ENCODE measurements at regions not wholly inside any gene's neighbourhood (a gene's known extent, or its start where the extent isn't known, plus 50 kb on each side); places are given as distances from the start of the nearest gene placed in this dataset.
A peak's percentile ranks its signal among the peaks of the same experiment; 100 is the strongest.

GRCh38 chr11:112519751-112520150 lies 259.1 kb upstream of the PLET1 start:
- ChIA-PET POLR2A (interaction anchor here (0.6 kb wide), 1 partner anchor 292 kb away, joined by 11 read pairs; no protein-coding TSS in a partner anchor), CTCF (interaction anchor here (1.8 kb wide), 1 partner anchor 36 kb away, joined by 4 read pairs; no protein-coding TSS in a partner anchor)
- DNase-seq = peak in 2 of 3 donors; percentile 65 to 83
- peaks cover 0 to 4% (median 0%) of the 10 kb centered on the region in 5 experiments for H3K9me3 ChIP-seq (ENCODE audit: control extremely low read depth in 1 of 5, control insufficient read depth in 4 of 5, insufficient read depth in 2 of 5, low read depth in 1 of 5, low read length in 4 of 5)
- no peaks in the 10 kb centered on the region for H3K27me3 ChIP-seq (replicated peaks in 2 of 5; ENCODE audit: control insufficient read depth in 4 of 5, insufficient read depth in 5 of 5, low read length in 4 of 5)
- 65% methylated on average over 4 of the region's 5 CpGs for WGBS (ENCODE audit: insufficient coverage)
- H3K4me1 ChIP-seq (ENCODE audit: control extremely low read depth in 1 of 4, control insufficient read depth in 4 of 4, insufficient read depth in 4 of 4, low read length in 3 of 4) = peaks cover 0 to 22% (median 4%) of the 10 kb centered on the region in 4 experiments
- H3K36me3 ChIP-seq (ENCODE audit: control insufficient read depth in 4 of 4, insufficient read depth in 4 of 4, low read length in 3 of 4) = no peaks in the 10 kb centered on the region
- no peak overlapping the region for H3K27ac ChIP-seq (ENCODE audit: insufficient read depth in 1 of 2, low read depth in 1 of 2, low read length in 2 of 2, poor library complexity in 1 of 2, severe bottlenecking in 2 of 2)
- no peak overlapping the region for H3K4me3 ChIP-seq (ENCODE audit: control insufficient read depth in 1 of 7, extremely low read depth in 1 of 7, insufficient read depth in 4 of 7, low read depth in 2 of 7, low read length in 6 of 7)

GRCh38 chr11:112520354-112520753 lies 259.7 kb upstream of the PLET1 start:
- POLR2A ChIA-PET = interaction anchor here (0.6 kb wide), 2 partner anchors 13 to 292 kb away, joined by 3 to 11 read pairs; no protein-coding TSS in a partner anchor
- Histone ChIP-seq H3K4me3 (ENCODE audit: control insufficient read depth in 1 of 7, extremely low read depth in 1 of 7, insufficient read depth in 4 of 7, low read depth in 2 of 7, low read length in 6 of 7) (no peak overlapping the region), H3K36me3 (ENCODE audit: control insufficient read depth in 4 of 4, insufficient read depth in 4 of 4, low read length in 3 of 4) (no peaks in the 10 kb centered on the region), H3K4me1 (ENCODE audit: control extremely low read depth in 1 of 4, control insufficient read depth in 4 of 4, insufficient read depth in 4 of 4, low read length in 3 of 4) (peaks cover 0 to 28% (median 6%) of the 10 kb centered on the region in 4 experiments), H3K27ac (ENCODE audit: insufficient read depth in 1 of 2, low read depth in 1 of 2, low read length in 2 of 2, poor library complexity in 1 of 2, severe bottlenecking in 2 of 2) (no peak overlapping the region), H3K27me3 (replicated peaks in 2 of 5; ENCODE audit: control insufficient read depth in 4 of 5, insufficient read depth in 5 of 5, low read length in 4 of 5) (no peaks in the 10 kb centered on the region), H3K9me3 (ENCODE audit: control extremely low read depth in 1 of 5, control insufficient read depth in 4 of 5, insufficient read depth in 2 of 5, low read depth in 1 of 5, low read length in 4 of 5) (peaks cover 0 to 4% (median 0%) of the 10 kb centered on the region in 5 experiments)
- CTCF ChIA-PET = interaction anchor here (1.8 kb wide), 1 partner anchor 35 kb away, joined by 4 read pairs; no protein-coding TSS in a partner anchor
- DNase-seq = peak in 1 of 3 donors; percentile 43
- WGBS (ENCODE audit: insufficient coverage) = 90% methylated on average over 1 of the region's 2 CpGs

GRCh38 chr11:112522536-112522935 lies 261.9 kb upstream of the PLET1 start:
- CTCF ChIA-PET = interaction anchor here (0.6 to 1.0 kb wide), 2 partner anchors 32 to 1826 kb away, joined by 3 read pairs; no protein-coding TSS in a partner anchor
- WGBS (ENCODE audit: insufficient coverage) = 88% methylated on average over 1 of the region's 1 CpG
- Histone ChIP-seq H3K27me3 (replicated peaks in 2 of 5; ENCODE audit: control insufficient read depth in 4 of 5, insufficient read depth in 5 of 5, low read length in 4 of 5) (peaks cover 0 to 2% (median 0%) of the 10 kb centered on the region in 5 experiments), H3K36me3 (ENCODE audit: control insufficient read depth in 4 of 4, insufficient read depth in 4 of 4, low read length in 3 of 4) (no peaks in the 10 kb centered on the region), H3K4me3 (ENCODE audit: control insufficient read depth in 1 of 7, extremely low read depth in 1 of 7, insufficient read depth in 4 of 7, low read depth in 2 of 7, low read length in 6 of 7) (no peak overlapping the region), H3K4me1 (ENCODE audit: control extremely low read depth in 1 of 4, control insufficient read depth in 4 of 4, insufficient read depth in 4 of 4, low read length in 3 of 4) (peaks cover 0 to 36% (median 6%) of the 10 kb centered on the region in 4 experiments), H3K27ac (ENCODE audit: insufficient read depth in 1 of 2, low read depth in 1 of 2, low read length in 2 of 2, poor library complexity in 1 of 2, severe bottlenecking in 2 of 2) (no peak overlapping the region), H3K9me3 (ENCODE audit: control extremely low read depth in 1 of 5, control insufficient read depth in 4 of 5, insufficient read depth in 2 of 5, low read depth in 1 of 5, low read length in 4 of 5) (peaks cover 0 to 4% (median 0%) of the 10 kb centered on the region in 5 experiments)
- DNase-seq = no peak
- POLR2A ChIA-PET = no interaction called here

- 20% methylated on average over 1 of the region's 1 CpG for WGBS (ENCODE audit: insufficient coverage)
- Histone ChIP-seq H3K36me3 (ENCODE audit: control insufficient read depth in 4 of 4, insufficient read depth in 4 of 4, low read length in 3 of 4) (no peaks in the 10 kb centered on the region), H3K27ac (ENCODE audit: insufficient read depth in 1 of 2, low read depth in 1 of 2, low read length in 2 of 2, poor library complexity in 1 of 2, severe bottlenecking in 2 of 2) (no peak overlapping the region), H3K4me3 (ENCODE audit: control insufficient read depth in 1 of 7, extremely low read depth in 1 of 7, insufficient read depth in 4 of 7, low read depth in 2 of 7, low read length in 6 of 7) (no peak overlapping the region), H3K27me3 (replicated peaks in 2 of 5; ENCODE audit: control insufficient read depth in 4 of 5, insufficient read depth in 5 of 5, low read length in 4 of 5) (peaks cover 0 to 2% (median 0%) of the 10 kb centered on the region in 5 experiments), H3K9me3 (ENCODE audit: control extremely low read depth in 1 of 5, control insufficient read depth in 4 of 5, insufficient read depth in 2 of 5, low read depth in 1 of 5, low read length in 4 of 5) (peaks cover 0 to 4% (median 0%) of the 10 kb centered on the region in 5 experiments), H3K4me1 (ENCODE audit: control extremely low read depth in 1 of 4, control insufficient read depth in 4 of 4, insufficient read depth in 4 of 4, low read length in 3 of 4) (peaks cover 0 to 36% (median 6%) of the 10 kb centered on the region in 4 experiments)
- DNase-seq = peak in 2 of 3 donors; percentile 60 to 79
- POLR2A ChIA-PET = no interaction called here
- CTCF ChIA-PET = interaction anchor here (1.0 kb wide), 1 partner anchor 1825 kb away, joined by 3 read pairs; no protein-coding TSS in a partner anchor
These were observed 262.4 kb upstream of the PLET1 start for GRCh38 chr11:112523031-112523430.

GRCh38 chr11:112523477-112523876 lies 262.8 kb upstream of the PLET1 start:
- Histone ChIP-seq H3K27ac (ENCODE audit: insufficient read depth in 1 of 2, low read depth in 1 of 2, low read length in 2 of 2, poor library complexity in 1 of 2, severe bottlenecking in 2 of 2) (no peak overlapping the region), H3K9me3 (ENCODE audit: control extremely low read depth in 1 of 5, control insufficient read depth in 4 of 5, insufficient read depth in 2 of 5, low read depth in 1 of 5, low read length in 4 of 5) (peaks cover 0 to 4% (median 0%) of the 10 kb centered on the region in 5 experiments), H3K4me1 (ENCODE audit: control extremely low read depth in 1 of 4, control insufficient read depth in 4 of 4, insufficient read depth in 4 of 4, low read length in 3 of 4) (peaks cover 0 to 36% (median 6%) of the 10 kb centered on the region in 4 experiments), H3K36me3 (ENCODE audit: control insufficient read depth in 4 of 4, insufficient read depth in 4 of 4, low read length in 3 of 4) (no peaks in the 10 kb centered on the region), H3K4me3 (ENCODE audit: control insufficient read depth in 1 of 7, extremely low read depth in 1 of 7, insufficient read depth in 4 of 7, low read depth in 2 of 7, low read length in 6 of 7) (no peak overlapping the region), H3K27me3 (replicated peaks in 2 of 5; ENCODE audit: control insufficient read depth in 4 of 5, insufficient read depth in 5 of 5, low read length in 4 of 5) (peaks cover 0 to 2% (median 0%) of the 10 kb centered on the region in 5 experiments)
- DNase-seq = peak in 2 of 3 donors; percentile 33 to 57
- POLR2A ChIA-PET = no interaction called here
- WGBS (ENCODE audit: insufficient coverage) = 57% methylated on average over 2 of the region's 4 CpGs
- CTCF ChIA-PET = interaction anchor here (0.5 to 3.4 kb wide), 2 partner anchors 14 to 459 kb away, joined by 3 to 10 read pairs; no protein-coding TSS in a partner anchor

GRCh38 chr11:112523951-112524350 lies 263.3 kb upstream of the PLET1 start:
- no peak overlapping the region for H3K4me3 ChIP-seq (ENCODE audit: control insufficient read depth in 1 of 7, extremely low read depth in 1 of 7, insufficient read depth in 4 of 7, low read depth in 2 of 7, low read length in 6 of 7)
- H3K4me1 ChIP-seq (ENCODE audit: control extremely low read depth in 1 of 4, control insufficient read depth in 4 of 4, insufficient read depth in 4 of 4, low read length in 3 of 4) = peaks cover 0 to 36% (median 6%) of the 10 kb centered on the region in 4 experiments
- peak in 2 of 3 donors; percentile 14 to 52 for DNase-seq
- no peaks in the 10 kb centered on the region for H3K36me3 ChIP-seq (ENCODE audit: control insufficient read depth in 4 of 4, insufficient read depth in 4 of 4, low read length in 3 of 4)
- ChIA-PET CTCF (interaction anchor here (0.5 to 3.4 kb wide), 3 partner anchors 14 to 459 kb away, joined by 3 to 10 read pairs (median 3); no protein-coding TSS in a partner anchor), POLR2A (no interaction called here)
- no peak overlapping the region for H3K27ac ChIP-seq (ENCODE audit: insufficient read depth in 1 of 2, low read depth in 1 of 2, low read length in 2 of 2, poor library complexity in 1 of 2, severe bottlenecking in 2 of 2)
- H3K27me3 ChIP-seq (replicated peaks in 2 of 5; ENCODE audit: control insufficient read depth in 4 of 5, insufficient read depth in 5 of 5, low read length in 4 of 5) = peaks cover 0 to 2% (median 0%) of the 10 kb centered on the region in 5 experiments
- 56% methylated on average over 2 of the region's 2 CpGs for WGBS (ENCODE audit: insufficient coverage)
- H3K9me3 ChIP-seq (ENCODE audit: control extremely low read depth in 1 of 5, control insufficient read depth in 4 of 5, insufficient read depth in 2 of 5, low read depth in 1 of 5, low read length in 4 of 5) = peaks cover 0 to 4% (median 0%) of the 10 kb centered on the region in 5 experiments

GRCh38 chr11:112524798-112525197 lies 264.1 kb upstream of the PLET1 start:
- peaks cover 0 to 32% (median 6%) of the 10 kb centered on the region in 4 experiments for H3K4me1 ChIP-seq (ENCODE audit: control extremely low read depth in 1 of 4, control insufficient read depth in 4 of 4, insufficient read depth in 4 of 4, low read length in 3 of 4)
- no peaks in the 10 kb centered on the region for H3K36me3 ChIP-seq (ENCODE audit: control insufficient read depth in 4 of 4, insufficient read depth in 4 of 4, low read length in 3 of 4)
- WGBS (ENCODE audit: insufficient coverage) = 86% methylated on average over 4 of the region's 4 CpGs
- no peak for DNase-seq
- CTCF ChIA-PET = interaction anchor here (0.9 to 3.4 kb wide), 4 partner anchors 13 to 40 kb away, joined by 3 to 10 read pairs (median 4); no protein-coding TSS in a partner anchor
- H3K27ac ChIP-seq (ENCODE audit: insufficient read depth in 1 of 2, low read depth in 1 of 2, low read length in 2 of 2, poor library complexity in 1 of 2, severe bottlenecking in 2 of 2) = no peak overlapping the region
- H3K27me3 ChIP-seq (replicated peaks in 2 of 5; ENCODE audit: control insufficient read depth in 4 of 5, insufficient read depth in 5 of 5, low read length in 4 of 5) = peaks cover 0 to 2% (median 0%) of the 10 kb centered on the region in 5 experiments
- no peak overlapping the region for H3K4me3 ChIP-seq (ENCODE audit: control insufficient read depth in 1 of 7, extremely low read depth in 1 of 7, insufficient read depth in 4 of 7, low read depth in 2 of 7, low read length in 6 of 7)
- POLR2A ChIA-PET = no interaction called here
- H3K9me3 ChIP-seq (ENCODE audit: control extremely low read depth in 1 of 5, control insufficient read depth in 4 of 5, insufficient read depth in 2 of 5, low read depth in 1 of 5, low read length in 4 of 5) = peaks cover 0 to 4% (median 0%) of the 10 kb centered on the region in 5 experiments
